Stimulated activated memory B cell treated with anti-CD40 and anti-IgM and Interleukin-4, amounts not matched to agents 10 μg/mL and 1 μg/mL and 100 μg/mL, for 72 hours (primary cell): ENCODE measurements at regions not wholly inside any gene's neighbourhood (a gene's known extent, or its start where the extent isn't known, plus 50 kb on each side); places are given as distances from the start of the nearest gene placed in this dataset.

Experiments used
- ATAC-seq: fragments of 150-1000 bp; cut with Tn5 transposase; 2 replicates; pipeline ENCODE4 v1.10.0; 2021
- H3K27ac Mint-ChIP-seq: one replicate; pipeline ENCODE4 v1.8.0; 2022; ENCODE audit warnings: mild to moderate bottlenecking, mixed read lengths
- H3K27me3 Mint-ChIP-seq: one replicate; pipeline ENCODE4 v1.8.0; 2022; ENCODE audit warnings: mixed read lengths
- H3K36me3 Mint-ChIP-seq: one replicate; pipeline ENCODE4 v1.8.0; 2022; ENCODE audit warnings: mixed read lengths
- H3K4me1 Mint-ChIP-seq: one replicate; pipeline ENCODE4 v1.8.0; 2022; ENCODE audit warnings: mixed read lengths
- H3K4me3 Mint-ChIP-seq: one replicate; pipeline ENCODE4 v1.8.0; 2022; ENCODE audit warnings: mild to moderate bottlenecking, moderate library complexity, mixed read lengths
- H3K9me3 Mint-ChIP-seq: one replicate; pipeline ENCODE4 v1.8.0; 2022; ENCODE audit warnings: mixed read lengths

GRCh38 chr12:113744802-113745395 is 221.2 kb downstream of the RBM19 start:
- peaks cover 45% of the 10 kb centered on the region for H3K27me3 Mint-ChIP-seq
- H3K4me1 Mint-ChIP-seq, result no peaks in the 10 kb centered on the region
- no peak overlapping the region for H3K27ac Mint-ChIP-seq
- ATAC-seq, result no peak
- H3K4me3 Mint-ChIP-seq, result no peak overlapping the region
- no peaks in the 10 kb centered on the region for H3K36me3 Mint-ChIP-seq
- peaks cover 3% of the 10 kb centered on the region for H3K9me3 Mint-ChIP-seq

DNA sequence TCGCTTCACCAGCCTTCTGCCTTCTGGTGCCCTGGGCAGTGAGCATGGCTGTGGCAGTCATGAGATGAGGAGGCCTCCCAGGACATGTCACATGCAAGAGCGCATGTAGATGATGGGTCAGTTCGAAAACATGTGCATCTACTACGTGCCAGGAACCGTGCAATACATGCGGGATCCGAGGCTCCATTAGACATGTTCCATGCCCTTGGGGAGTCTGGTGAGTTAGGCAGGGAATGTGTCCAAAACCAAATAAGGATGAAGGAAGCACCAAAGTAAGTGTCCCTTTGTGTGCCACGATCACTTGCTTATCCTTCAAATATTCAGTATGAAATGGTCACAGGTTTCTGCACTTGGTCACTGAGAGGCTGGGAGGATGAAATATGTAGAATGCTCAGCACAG is 223.3 kb downstream of the RBM19 start:
- Mint-ChIP-seq H3K36me3 (no peaks in the 10 kb centered on the region), H3K27me3 (peaks cover 44% of the 10 kb centered on the region), H3K9me3 (peaks cover 8% of the 10 kb centered on the region), H3K4me3 (no peak overlapping the region), H3K27ac (no peak overlapping the region), H3K4me1 (no peaks in the 10 kb centered on the region)
- ATAC-seq, result no peak

GRCh38 chr12:113740699-113741098 is 225.4 kb downstream of the RBM19 start:
- Mint-ChIP-seq H3K4me3 (no peak overlapping the region), H3K27ac (no peak overlapping the region), H3K27me3 (peaks cover 44% of the 10 kb centered on the region), H3K4me1 (no peaks in the 10 kb centered on the region), H3K9me3 (peaks cover 5% of the 10 kb centered on the region), H3K36me3 (no peaks in the 10 kb centered on the region)
- no peak for ATAC-seq

DNA sequence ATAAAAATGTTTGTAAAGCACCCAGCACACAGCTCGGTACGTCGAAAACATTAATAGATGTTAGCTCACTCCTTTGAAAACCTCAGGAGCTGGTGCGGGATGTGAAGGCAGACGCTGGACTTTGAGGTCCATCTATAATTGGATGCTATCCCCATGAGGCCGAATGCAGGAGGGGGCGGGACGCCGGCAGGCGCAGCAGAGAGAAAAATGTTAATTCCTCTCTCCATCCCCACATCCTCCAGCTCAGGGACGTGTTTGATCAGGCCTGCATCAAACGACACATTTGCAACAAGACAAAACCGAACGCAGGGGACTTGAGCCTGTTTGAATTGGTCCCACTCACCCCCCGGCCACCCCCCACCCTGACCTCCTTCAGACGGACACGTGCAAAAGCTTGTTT is 231.0 kb downstream of the RBM19 start:
- no peaks in the 10 kb centered on the region for H3K4me1 Mint-ChIP-seq
- no peak overlapping the region for H3K4me3 Mint-ChIP-seq
- H3K36me3 Mint-ChIP-seq, result no peaks in the 10 kb centered on the region
- ATAC-seq, result no peak
- H3K27ac Mint-ChIP-seq, result no peak overlapping the region
- peaks cover 9% of the 10 kb centered on the region for H3K9me3 Mint-ChIP-seq
- peaks cover 41% of the 10 kb centered on the region for H3K27me3 Mint-ChIP-seq

DNA sequence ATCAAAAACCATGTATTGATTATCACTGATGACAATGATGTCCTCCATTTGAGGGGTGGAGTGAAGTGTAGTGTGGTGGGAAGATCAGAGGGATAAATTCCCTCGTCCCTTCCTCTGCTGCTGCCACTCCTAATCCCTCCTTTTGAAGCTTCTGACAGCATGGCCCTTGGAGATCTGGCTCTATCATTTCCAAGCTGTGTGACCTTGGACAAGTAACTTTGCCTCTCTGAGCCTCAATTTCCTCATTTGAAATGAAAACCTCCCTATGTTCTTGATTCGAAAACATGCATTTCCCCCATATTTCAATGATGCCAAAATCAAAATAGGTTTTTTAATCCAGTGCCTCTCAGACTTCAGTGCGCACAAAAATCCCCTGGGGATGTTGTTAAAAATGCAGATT is 231.6 kb downstream of the RBM19 start:
- Mint-ChIP-seq H3K4me1 (no peaks in the 10 kb centered on the region), H3K4me3 (no peak overlapping the region), H3K27me3 (peaks cover 34% of the 10 kb centered on the region), H3K9me3 (peaks cover 9% of the 10 kb centered on the region), H3K36me3 (no peaks in the 10 kb centered on the region), H3K27ac (no peak overlapping the region)
- ATAC-seq, result no peak

DNA sequence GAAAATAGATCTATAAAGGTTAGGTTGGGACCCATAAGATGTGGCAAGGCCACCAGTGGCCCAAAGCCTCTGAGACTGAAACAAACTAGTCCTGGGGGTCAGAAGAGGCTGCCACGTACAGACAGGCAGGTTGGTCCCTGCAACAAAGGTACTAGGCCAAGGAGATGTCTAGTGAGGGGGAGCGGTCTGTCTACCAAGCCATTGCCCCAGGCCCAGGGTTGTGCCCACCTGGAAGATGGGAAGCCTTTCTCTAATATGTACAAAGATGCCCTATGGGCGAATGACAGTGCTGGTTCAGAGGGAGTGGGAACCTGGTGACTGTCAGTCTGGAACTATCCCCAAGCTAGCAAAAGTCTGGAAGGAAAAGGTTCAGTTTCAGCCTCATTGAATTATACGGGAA is 233.2 kb downstream of the RBM19 start:
- H3K4me1 Mint-ChIP-seq, result no peaks in the 10 kb centered on the region
- no peak overlapping the region for H3K4me3 Mint-ChIP-seq
- H3K9me3 Mint-ChIP-seq, result peaks cover 3% of the 10 kb centered on the region
- no peak for ATAC-seq
- H3K36me3 Mint-ChIP-seq, result no peaks in the 10 kb centered on the region
- H3K27ac Mint-ChIP-seq, result no peak overlapping the region
- H3K27me3 Mint-ChIP-seq, result peaks cover 24% of the 10 kb centered on the region

DNA sequence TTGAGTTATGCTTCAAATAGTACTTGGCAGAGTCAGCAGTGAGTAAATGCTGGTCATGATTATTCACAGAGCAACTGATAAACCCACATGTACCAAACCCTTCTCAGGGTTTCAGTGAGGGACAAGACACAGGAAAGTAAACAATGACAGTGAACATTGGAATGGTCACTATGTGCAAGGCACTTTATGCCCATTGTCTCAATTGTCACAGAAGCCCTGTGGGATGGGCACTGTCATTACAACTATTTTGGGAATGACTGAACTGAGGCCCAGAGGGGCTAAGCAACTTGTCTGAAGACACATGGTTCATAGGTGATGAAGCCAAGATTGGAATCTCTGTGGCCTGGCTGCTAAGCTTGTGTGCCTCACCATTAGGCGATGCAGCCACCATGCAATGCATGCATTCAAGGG is 238.5 kb downstream of the RBM19 start:
- ATAC-seq, result no peak
- H3K27ac Mint-ChIP-seq, result no peak overlapping the region
- H3K4me1 Mint-ChIP-seq, result no peaks in the 10 kb centered on the region
- no peak overlapping the region for H3K4me3 Mint-ChIP-seq
- H3K36me3 Mint-ChIP-seq, result no peaks in the 10 kb centered on the region
- peaks cover 3% of the 10 kb centered on the region for H3K9me3 Mint-ChIP-seq
- peaks cover 19% of the 10 kb centered on the region for H3K27me3 Mint-ChIP-seq

- Mint-ChIP-seq H3K9me3 (peaks cover 3% of the 10 kb centered on the region), H3K4me1 (no peaks in the 10 kb centered on the region), H3K27me3 (peaks cover 19% of the 10 kb centered on the region), H3K27ac (no peak overlapping the region), H3K36me3 (no peaks in the 10 kb centered on the region), H3K4me3 (no peak overlapping the region)
- no peak for ATAC-seq
Measured at GRCh38 chr12:113726254-113726819, 239.8 kb downstream of the RBM19 start.

GRCh38 chr12:113725557-113725876 is 240.6 kb downstream of the RBM19 start:
- no peak for ATAC-seq
- no peak overlapping the region for H3K4me3 Mint-ChIP-seq
- H3K9me3 Mint-ChIP-seq, result peaks cover 3% of the 10 kb centered on the region
- peaks cover 25% of the 10 kb centered on the region for H3K27me3 Mint-ChIP-seq
- no peaks in the 10 kb centered on the region for H3K36me3 Mint-ChIP-seq
- no peak overlapping the region for H3K27ac Mint-ChIP-seq
- no peaks in the 10 kb centered on the region for H3K4me1 Mint-ChIP-seq

DNA sequence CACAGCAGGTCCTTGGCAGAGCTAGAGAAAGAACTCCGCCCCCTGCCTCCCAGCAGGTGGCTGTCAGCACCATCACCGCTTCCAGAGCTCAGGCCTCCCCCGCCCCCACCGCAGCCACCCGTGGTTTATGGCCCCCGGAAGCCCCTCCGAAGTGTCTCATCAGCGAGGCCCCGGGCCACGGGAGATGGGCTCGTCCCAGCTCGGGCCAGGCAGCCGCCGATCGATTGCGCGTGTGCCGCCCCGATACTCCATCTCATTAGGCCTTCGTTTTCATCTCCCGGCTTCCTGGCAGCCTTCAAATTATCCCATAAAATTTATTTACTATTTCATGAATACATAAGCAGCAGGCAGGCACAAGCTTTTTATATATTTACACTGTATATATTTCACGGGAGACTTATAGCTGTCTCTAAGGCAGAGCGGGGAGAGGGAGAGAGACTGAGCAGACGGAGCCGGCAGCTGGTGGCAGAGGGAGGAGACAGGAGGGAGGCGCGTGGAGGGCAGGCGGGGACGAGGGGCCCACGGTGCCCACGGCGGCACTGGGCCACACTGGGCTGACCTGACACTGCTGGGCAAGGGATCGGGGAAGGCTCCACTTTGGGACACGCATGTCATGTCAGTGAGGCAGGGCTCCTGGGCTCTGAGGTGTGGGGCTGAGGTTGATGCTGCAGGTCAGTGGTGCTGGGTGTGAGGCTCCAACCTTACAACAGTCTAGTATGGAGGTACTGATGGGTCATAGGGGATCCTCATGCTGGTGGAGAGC is 241.2 kb downstream of the RBM19 start:
- peaks cover 30% of the 10 kb centered on the region for H3K27me3 Mint-ChIP-seq
- H3K27ac Mint-ChIP-seq, result no peak overlapping the region
- ATAC-seq, result no peak
- peaks cover 3% of the 10 kb centered on the region for H3K9me3 Mint-ChIP-seq
- H3K36me3 Mint-ChIP-seq, result no peaks in the 10 kb centered on the region
- no peak overlapping the region for H3K4me3 Mint-ChIP-seq
- no peaks in the 10 kb centered on the region for H3K4me1 Mint-ChIP-seq

DNA sequence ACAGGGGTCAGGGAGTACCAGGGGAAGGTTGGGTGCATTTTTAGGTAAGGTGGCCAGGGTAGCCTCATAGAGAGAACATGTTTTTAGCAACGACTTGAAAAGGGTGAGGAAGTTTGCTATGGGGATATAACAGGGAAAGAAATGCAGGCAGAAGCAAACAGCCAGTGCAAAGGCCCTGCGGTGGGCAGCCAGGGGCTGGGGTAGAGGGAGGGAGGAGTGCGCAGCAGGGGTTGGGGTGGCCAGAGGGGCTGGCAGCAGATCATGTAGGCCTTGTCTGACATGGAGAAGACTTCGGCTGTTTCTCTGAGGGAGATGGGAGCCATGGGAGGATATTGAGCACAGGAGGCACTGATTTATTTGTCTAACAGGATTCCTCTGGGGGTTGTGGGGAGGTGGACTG is 242.5 kb downstream of the RBM19 start:
- no peak overlapping the region for H3K27ac Mint-ChIP-seq
- ATAC-seq, result no peak
- H3K36me3 Mint-ChIP-seq, result no peaks in the 10 kb centered on the region
- peaks cover 3% of the 10 kb centered on the region for H3K9me3 Mint-ChIP-seq
- H3K4me1 Mint-ChIP-seq, result no peaks in the 10 kb centered on the region
- peaks cover 38% of the 10 kb centered on the region for H3K27me3 Mint-ChIP-seq
- no peak overlapping the region for H3K4me3 Mint-ChIP-seq

DNA sequence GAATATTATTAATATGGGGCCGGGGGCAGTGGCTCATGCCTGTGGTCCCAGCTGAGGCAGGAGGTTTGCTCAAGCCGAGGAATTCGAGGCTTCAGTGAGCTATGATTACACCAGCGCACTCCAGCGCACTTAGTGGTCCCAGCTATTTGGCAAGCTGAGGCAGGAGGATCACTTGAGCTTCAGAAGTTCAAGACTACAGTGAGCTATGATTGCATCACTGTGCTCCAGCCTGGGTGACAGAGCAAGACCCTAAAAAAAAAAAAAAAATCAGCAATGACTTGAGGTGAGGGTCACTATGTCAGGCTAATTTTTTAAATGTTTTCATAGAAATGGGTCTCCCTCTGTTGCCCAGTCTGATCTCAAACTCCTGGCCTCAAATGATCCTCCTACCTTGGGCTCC is 243.4 kb downstream of the RBM19 start:
- H3K4me1 Mint-ChIP-seq, result no peaks in the 10 kb centered on the region
- ATAC-seq, result no peak
- H3K36me3 Mint-ChIP-seq, result no peaks in the 10 kb centered on the region
- no peak overlapping the region for H3K4me3 Mint-ChIP-seq
- peaks cover 43% of the 10 kb centered on the region for H3K27me3 Mint-ChIP-seq
- H3K27ac Mint-ChIP-seq, result no peak overlapping the region
- peaks cover 3% of the 10 kb centered on the region for H3K9me3 Mint-ChIP-seq

DNA sequence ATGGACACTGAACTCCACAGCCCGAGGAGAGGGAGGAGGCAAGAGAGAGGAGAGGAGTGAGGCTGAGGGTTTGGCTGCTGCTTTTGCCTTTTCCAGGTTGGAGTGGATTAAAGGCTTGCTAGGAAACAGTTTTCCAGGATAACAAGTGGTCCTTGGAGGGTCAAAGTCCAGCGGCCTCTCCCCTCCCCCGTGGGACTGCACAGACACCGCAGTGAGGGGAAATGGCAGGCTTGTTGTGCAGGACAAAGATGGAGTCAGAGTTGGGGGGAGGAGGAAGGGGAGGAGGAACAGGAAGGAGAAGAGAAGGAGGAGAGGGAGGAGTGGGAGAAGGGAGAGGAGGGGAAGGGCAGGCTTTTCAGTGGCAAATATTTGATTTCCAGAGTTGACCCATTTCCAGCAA is 245.5 kb downstream of the RBM19 start:
- Mint-ChIP-seq H3K27me3 (peaks cover 34% of the 10 kb centered on the region), H3K9me3 (peaks cover 6% of the 10 kb centered on the region), H3K4me3 (no peak overlapping the region), H3K27ac (no peak overlapping the region), H3K4me1 (no peaks in the 10 kb centered on the region), H3K36me3 (no peaks in the 10 kb centered on the region)
- no peak for ATAC-seq

DNA sequence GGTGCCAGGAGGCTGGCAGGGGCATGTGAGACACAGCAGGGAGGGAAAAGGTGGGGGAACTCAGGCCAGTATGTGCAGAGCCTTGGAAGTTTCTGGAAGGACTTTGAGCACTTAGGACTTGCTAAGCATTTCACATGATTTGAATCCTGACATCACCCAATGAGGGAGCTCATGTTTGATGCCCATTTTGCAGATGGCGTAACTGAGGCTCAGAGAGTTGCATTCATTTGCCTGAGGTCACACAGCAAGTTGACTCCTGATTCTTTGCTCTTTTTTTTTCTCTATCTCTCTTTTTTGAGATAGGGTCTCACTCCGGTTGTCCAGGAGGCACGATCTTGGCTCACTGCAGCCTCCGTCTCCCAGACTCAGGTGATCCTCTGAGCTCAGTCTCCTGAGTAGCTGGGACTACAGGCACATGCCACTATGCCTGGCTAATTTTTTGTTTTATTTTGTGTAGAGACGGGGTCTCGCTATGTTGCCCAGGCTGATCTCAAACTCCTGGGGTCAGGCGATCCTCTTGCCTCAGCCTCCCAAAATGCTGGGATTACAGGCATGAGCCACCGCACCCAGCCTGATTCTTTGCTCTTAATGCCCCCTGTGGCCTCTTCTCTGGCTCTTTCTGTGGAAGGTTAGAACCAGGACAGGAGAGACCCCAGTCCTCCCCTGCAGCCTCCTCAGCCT is 246.1 kb downstream of the RBM19 start:
- H3K27me3 Mint-ChIP-seq, result peaks cover 34% of the 10 kb centered on the region
- peaks cover 6% of the 10 kb centered on the region for H3K9me3 Mint-ChIP-seq
- H3K36me3 Mint-ChIP-seq, result no peaks in the 10 kb centered on the region
- ATAC-seq, result no peak
- H3K4me3 Mint-ChIP-seq, result no peak overlapping the region
- H3K4me1 Mint-ChIP-seq, result no peaks in the 10 kb centered on the region
- no peak overlapping the region for H3K27ac Mint-ChIP-seq

- Mint-ChIP-seq H3K36me3 (no peaks in the 10 kb centered on the region), H3K27me3 (peaks cover 18% of the 10 kb centered on the region), H3K4me1 (no peaks in the 10 kb centered on the region), H3K27ac (no peak overlapping the region), H3K9me3 (peaks cover 16% of the 10 kb centered on the region), H3K4me3 (no peak overlapping the region)
- ATAC-seq, result no peak
Measured at GRCh38 chr12:113713156-113713555, 241.5 kb upstream of the LHX5 start.

GRCh38 chr12:113712481-113712880 is 240.8 kb upstream of the LHX5 start:
- no peak overlapping the region for H3K4me3 Mint-ChIP-seq
- ATAC-seq, result no peak
- no peak overlapping the region for H3K27ac Mint-ChIP-seq
- H3K9me3 Mint-ChIP-seq, result peaks cover 16% of the 10 kb centered on the region
- no peaks in the 10 kb centered on the region for H3K4me1 Mint-ChIP-seq
- H3K36me3 Mint-ChIP-seq, result no peaks in the 10 kb centered on the region
- peaks cover 18% of the 10 kb centered on the region for H3K27me3 Mint-ChIP-seq
